Naive B cell (primary cell): ENCODE measurements at regions not wholly inside any gene's neighbourhood (a gene's known extent, or its start where the extent isn't known, plus 50 kb on each side); places are given as distances from the start of the nearest gene placed in this dataset.
A peak's percentile ranks its signal among the peaks of the same experiment; 100 is the strongest.
"Not testable (repeated sequence)": the region's sequence is repeated elsewhere in the genome, so short reads cannot be mapped to it uniquely, and the experiment has no call there.

Source experiments
- ATAC-seq, 2 donors: fragments of 150-1000 bp; cut with Tn5 transposase; 2 replicates each; pipeline ENCODE4 v1.10.0; 2021; ENCODE audit warnings: low read depth in 2 of 2, mild to moderate bottlenecking in 2 of 2, moderate library complexity in 2 of 2
- DNase-seq: peaks from one replicate; pipeline ENCODE4 v3.0.0; 2022
- H3K27ac Mint-ChIP-seq, 6 donors: one replicate each; pipeline ENCODE4 v1.8.0; 2020 to 2022; ENCODE audit warnings: mild to moderate bottlenecking in 6 of 6, mixed read lengths in 6 of 6, moderate library complexity in 5 of 6, inconsistent platforms in 2 of 6
- H3K27me3 Mint-ChIP-seq, 3 donors: one replicate each; pipeline ENCODE4 v1.8.0; 2021 to 2022; ENCODE audit warnings: mixed read lengths in 3 of 3, mild to moderate bottlenecking in 1 of 3
- H3K36me3 Mint-ChIP-seq, 2 donors: one replicate each; pipeline ENCODE4 v1.8.0; 2020 to 2022; ENCODE audit warnings: mixed read lengths in 2 of 2, inconsistent platforms in 1 of 2, mild to moderate bottlenecking in 1 of 2
- H3K4me1 Mint-ChIP-seq, 3 donors: one replicate each; pipeline ENCODE4 v1.8.0; 2020 to 2022; ENCODE audit warnings: mixed read lengths in 3 of 3, inconsistent platforms in 1 of 3, mild to moderate bottlenecking in 1 of 3, moderate library complexity in 1 of 3
- H3K4me3 Mint-ChIP-seq, 8 donors: one replicate each; pipeline ENCODE4 v1.8.0; 2020 to 2022; ENCODE audit warnings: mild to moderate bottlenecking in 8 of 8, mixed read lengths in 8 of 8, moderate library complexity in 8 of 8, inconsistent platforms in 2 of 8
- H3K9me3 Mint-ChIP-seq, 7 donors: one replicate each; pipeline ENCODE4 v1.8.0; 2020 to 2022; ENCODE audit warnings: mixed read lengths in 7 of 7, mild to moderate bottlenecking in 5 of 7, inconsistent platforms in 2 of 7, moderate library complexity in 1 of 7

GRCh38 chr2:186425576-186425975 lies 60.5 kb upstream of the ZC3H15 start:
- no peak for DNase-seq
- ATAC-seq, result no peak
- Mint-ChIP-seq H3K36me3 (no peaks in the 10 kb centered on the region), H3K9me3 (no peaks in the 10 kb centered on the region), H3K27ac (no peak overlapping the region), H3K4me1 (peaks cover 14 to 27% (median 17%) of the 10 kb centered on the region in 3 donors), H3K27me3 (no peaks in the 10 kb centered on the region), H3K4me3 (no peak overlapping the region)

GRCh38 chr2:186426153-186427016 lies 59.7 kb upstream of the ZC3H15 start:
- H3K27me3 Mint-ChIP-seq, result no peaks in the 10 kb centered on the region
- H3K36me3 Mint-ChIP-seq, result no peaks in the 10 kb centered on the region
- peaks cover 7 to 20% (median 15%) of the 10 kb centered on the region in 3 donors for H3K4me1 Mint-ChIP-seq
- H3K9me3 Mint-ChIP-seq, result no peaks in the 10 kb centered on the region
- DNase-seq, result no peak
- peak overlapping the region in 2 of 6 donors; percentile 4 to 39 for H3K27ac Mint-ChIP-seq
- ATAC-seq, result no peak
- H3K4me3 Mint-ChIP-seq, result peak overlapping the region in 1 of 8 donors; percentile 1

DNA sequence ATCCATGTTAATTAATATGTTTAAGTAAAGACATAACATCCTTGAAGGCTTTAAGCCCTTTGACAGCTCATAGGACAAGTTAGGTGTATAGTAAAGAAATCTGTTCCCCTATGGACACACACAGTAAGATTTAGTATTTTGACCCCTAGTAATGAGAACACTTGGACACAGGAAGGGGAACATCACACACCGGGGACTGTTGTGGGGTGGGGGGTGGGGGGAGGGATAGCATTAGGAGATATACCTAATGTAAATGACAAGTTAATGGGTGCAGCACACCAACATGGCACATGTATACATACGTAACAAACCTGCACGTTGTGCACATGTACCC lies 59.1 kb upstream of the ZC3H15 start:
- Mint-ChIP-seq H3K4me1 (peaks cover 7 to 19% (median 15%) of the 10 kb centered on the region in 3 donors), H3K27ac (peak overlapping the region in 1 of 6 donors; percentile 39)
- ATAC-seq, H3K9me3 Mint-ChIP-seq, H3K27me3 Mint-ChIP-seq, H3K36me3 Mint-ChIP-seq, DNase-seq, H3K4me3 Mint-ChIP-seq: not testable (repeated sequence)

- Mint-ChIP-seq H3K27me3 (no peaks in the 10 kb centered on the region), H3K36me3 (no peaks in the 10 kb centered on the region), H3K4me3 (no peak overlapping the region), H3K4me1 (peaks cover 7 to 19% (median 15%) of the 10 kb centered on the region in 3 donors), H3K27ac (no peak overlapping the region), H3K9me3 (no peaks in the 10 kb centered on the region)
- ATAC-seq (no peak), DNase-seq (no peak)
These were observed 58.1 kb upstream of the ZC3H15 start for GRCh38 chr2:186427970-186428369.

DNA sequence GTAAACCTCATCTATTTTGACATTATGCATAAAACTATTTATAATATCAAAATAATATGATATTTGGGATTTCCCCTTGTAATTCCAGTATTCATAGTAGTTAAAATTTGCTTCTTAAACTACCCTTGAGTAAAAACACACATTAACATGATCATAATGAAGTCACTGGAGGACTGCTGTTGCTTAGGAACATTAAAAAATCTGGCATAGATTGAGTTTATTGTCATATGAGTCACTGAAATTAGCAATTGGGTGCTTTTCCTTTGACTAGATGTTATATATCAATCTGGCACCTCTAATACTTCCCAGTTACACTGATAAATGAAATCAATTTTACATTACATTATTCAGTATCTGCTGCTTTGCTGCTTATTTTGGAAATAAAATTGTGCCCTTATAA lies 57.0 kb upstream of the ZC3H15 start:
- Mint-ChIP-seq H3K27me3 (no peaks in the 10 kb centered on the region), H3K27ac (peak overlapping the region in 1 of 6 donors; percentile 47), H3K36me3 (no peaks in the 10 kb centered on the region), H3K4me3 (no peak overlapping the region), H3K4me1 (peaks cover 7 to 19% (median 13%) of the 10 kb centered on the region in 3 donors), H3K9me3 (no peaks in the 10 kb centered on the region)
- DNase-seq (no peak), ATAC-seq (no peak)

DNA sequence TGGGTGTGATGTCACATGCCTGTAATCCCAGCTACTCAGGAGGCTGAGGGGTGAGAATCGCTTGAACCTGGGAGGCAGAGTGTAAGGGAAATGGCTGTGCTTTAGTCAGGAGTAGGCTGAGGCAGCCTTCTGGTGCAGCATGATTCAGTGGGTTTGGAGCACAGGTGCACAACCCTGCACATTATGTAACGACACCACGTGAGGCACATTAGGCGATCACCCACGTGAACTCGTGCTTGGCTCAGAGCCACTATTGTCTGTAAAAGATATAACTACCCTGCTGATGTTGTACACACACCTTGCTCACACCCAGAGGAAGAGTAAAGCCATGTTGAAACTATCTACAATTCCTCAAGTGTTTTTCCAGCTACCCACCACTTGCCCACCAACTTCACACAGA lies 54.8 kb upstream of the ZC3H15 start:
- Mint-ChIP-seq H3K4me1 (peaks cover 7 to 19% (median 11%) of the 10 kb centered on the region in 3 donors), H3K9me3 (no peaks in the 10 kb centered on the region), H3K36me3 (peaks cover 6 to 7% of the 10 kb centered on the region in 2 donors), H3K27ac (no peak overlapping the region), H3K27me3 (no peaks in the 10 kb centered on the region), H3K4me3 (no peak overlapping the region)
- ATAC-seq (no peak), DNase-seq (no peak)

- no peak overlapping the region for H3K27ac Mint-ChIP-seq
- H3K4me3 Mint-ChIP-seq, result no peak overlapping the region
- H3K4me1 Mint-ChIP-seq, result peaks cover 0 to 5% (median 0%) of the 10 kb centered on the region in 3 donors
- DNase-seq, result no peak
- H3K9me3 Mint-ChIP-seq, result peaks cover 0 to 9% (median 2%) of the 10 kb centered on the region in 7 donors
- H3K27me3 Mint-ChIP-seq, result no peaks in the 10 kb centered on the region
- ATAC-seq, result no peak
- H3K36me3 Mint-ChIP-seq, result peaks cover 12 to 13% of the 10 kb centered on the region in 2 donors
These were observed 53.0 kb upstream of the ZC3H15 start for GRCh38 chr2:186433040-186433439.

DNA sequence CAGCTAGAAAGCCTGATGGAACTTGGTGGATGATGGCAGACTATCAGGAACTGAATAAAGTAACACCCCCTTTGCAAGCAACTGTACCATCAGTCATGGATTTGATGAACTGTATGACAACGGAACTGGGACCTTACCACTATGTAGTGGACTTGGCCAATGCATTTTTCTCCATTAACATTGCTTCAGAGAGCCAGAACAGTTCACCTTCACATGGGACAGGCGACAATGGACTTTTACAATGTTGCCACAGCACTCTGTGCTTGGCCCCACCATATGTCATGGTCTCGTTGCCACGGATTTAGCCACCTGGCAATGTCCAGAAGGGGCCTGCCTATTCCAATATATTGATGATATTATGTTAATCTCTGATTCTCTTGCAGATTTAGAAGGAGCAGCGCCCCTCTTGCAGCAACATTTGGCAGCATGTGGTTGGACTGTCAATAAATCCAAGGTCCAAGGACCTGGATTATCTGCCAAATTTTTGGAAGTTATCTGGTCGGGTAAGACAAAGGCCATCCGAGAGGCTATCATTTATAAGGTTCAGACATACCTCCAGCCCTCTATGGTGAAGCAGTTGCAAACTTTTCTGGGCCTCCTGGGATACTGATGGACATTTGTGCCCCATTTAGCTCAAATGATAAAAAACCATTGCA lies 52.2 kb upstream of the ZC3H15 start:
- ATAC-seq (no peak), DNase-seq (no peak)
- Mint-ChIP-seq H3K4me3 (no peak overlapping the region), H3K27ac (no peak overlapping the region), H3K4me1 (peaks cover 0 to 3% (median 1%) of the 10 kb centered on the region in 3 donors), H3K9me3 (peaks cover 0 to 18% (median 5%) of the 10 kb centered on the region in 7 donors), H3K36me3 (peaks cover 17 to 22% of the 10 kb centered on the region in 2 donors), H3K27me3 (no peaks in the 10 kb centered on the region)
